OCI-LY7 (cell line): ENCODE measurements at regions not wholly inside any gene's neighbourhood (a gene's known extent, or its start where the extent isn't known, plus 50 kb on each side); places are given as distances from the start of the nearest gene placed in this dataset.

ENCODE experiments used
- BruUV-seq: library from RNA; stranded (reverse); fragments of 400-500 nt; replicated peaks from 2 replicates; lab custom pipeline; 2021; lab: Mats Ljungman, UMichigan
- CTCF ChIA-PET: fragments of 300-600 bp; sonication (Branson Sonifier 250); formaldehyde crosslinking; loops from one replicate; lab custom pipeline; 2022; ENCODE audit warnings: antibody characterized with exemption; ENCODE audit not compliant: unreplicated experiment; lab: Charles Lee
- POLR2A ChIA-PET: fragments of 300-600 bp; sonication (Branson Sonifier 250); formaldehyde crosslinking; loops from one replicate; lab custom pipeline; 2022; ENCODE audit warnings: antibody characterized with exemption; lab: Charles Lee
- DNase-seq: peaks from one replicate; pipeline ENCODE4 v3.0.0-alpha.2; 2015; ENCODE audit warnings: low spot score
- H2AFZ ChIP-seq: fragments of 200-600 bp; sonication (generic), shearing (Covaris generic); 2 replicates; pipeline ENCODE4 v1.6.1; 2014; ENCODE audit warnings: mild to moderate bottlenecking, antibody characterized with exemption, low read length, moderate library complexity
- H3K27ac ChIP-seq: fragments of 200-600 bp; sonication (generic); 2 replicates; pipeline ENCODE4 v1.5.1; 2014; ENCODE audit warnings: mixed run types, low read depth, mild to moderate bottlenecking, moderate library complexity, low read length, inconsistent platforms; ENCODE audit not compliant: poor library complexity, severe bottlenecking
- H3K36me3 ChIP-seq: fragments of 200-600 bp; sonication (generic); 2 replicates; pipeline ENCODE4 v1.6.1; 2014; ENCODE audit warnings: mild to moderate bottlenecking, antibody characterized with exemption, low read length, moderate library complexity, mixed read lengths; ENCODE audit not compliant: insufficient read depth
- H3K4me1 ChIP-seq: fragments of 200-600 bp; sonication (generic); 2 replicates; pipeline ENCODE4 v1.5.1; 2014; ENCODE audit warnings: mild to moderate bottlenecking, low read length; ENCODE audit not compliant: insufficient read depth, poor library complexity, severe bottlenecking
- H3K4me2 ChIP-seq: fragments of 200-600 bp; sonication (generic); 2 replicates; pipeline ENCODE4 v1.6.1; 2014; ENCODE audit warnings: mild to moderate bottlenecking, low read length
- H3K4me3 ChIP-seq: fragments of 200-600 bp; sonication (generic); 2 replicates; pipeline ENCODE4 v1.5.1; 2014; ENCODE audit warnings: mild to moderate bottlenecking, low read depth, low read length; ENCODE audit not compliant: poor library complexity, severe bottlenecking
- H3K79me2 ChIP-seq: fragments of 200-600 bp; sonication (generic); 2 replicates; pipeline ENCODE4 v1.6.1; 2016; ENCODE audit warnings: low read depth, mild to moderate bottlenecking, low read length, moderate library complexity, mixed read lengths; ENCODE audit not compliant: insufficient read depth
- H3K9me2 ChIP-seq: fragments of 200-600 bp; sonication (generic); 2 replicates; pipeline ENCODE4 v1.6.1; 2016; ENCODE audit warnings: mild to moderate bottlenecking, low read length, mixed read lengths; ENCODE audit not compliant: insufficient read depth
- H3K9me3 ChIP-seq: fragments of 200-600 bp; sonication (generic); 2 replicates; pipeline ENCODE4 v1.6.1; 2014; ENCODE audit warnings: mild to moderate bottlenecking, mixed run types, low read length, mixed read lengths
- H4K20me1 ChIP-seq: fragments of 200-600 bp; sonication (generic); 2 replicates; pipeline ENCODE4 v1.6.1; 2014; ENCODE audit warnings: mild to moderate bottlenecking, antibody characterized with exemption, low read length, moderate library complexity, mixed read lengths; ENCODE audit not compliant: insufficient read depth
- CTCF ChIP-seq: fragments of 200-600 bp; sonication (generic); conservative IDR thresholded peaks from 2 replicates; pipeline ENCODE4 v1.5.1; 2014; ENCODE audit warnings: mild to moderate bottlenecking, antibody characterized with exemption, low read length, moderate library complexity, mixed read lengths
- EZH2phosphoT487 ChIP-seq: fragments of 200-600 bp; sonication (generic); IDR thresholded peaks from 2 replicates; pipeline ENCODE4 v1.6.1; 2018; ENCODE audit warnings: low read depth, borderline replicate concordance, mild to moderate bottlenecking, mixed run types, antibody characterized with exemption, low read length, moderate library complexity, mixed read lengths
- intact Hi-C: fragments of 100-400 bp; cut with micrococcal nuclease; formaldehyde crosslinking; loops from one replicate; pipeline ENCODE4 v1.10.0; 2022; ENCODE audit not compliant: unreplicated experiment

DNA sequence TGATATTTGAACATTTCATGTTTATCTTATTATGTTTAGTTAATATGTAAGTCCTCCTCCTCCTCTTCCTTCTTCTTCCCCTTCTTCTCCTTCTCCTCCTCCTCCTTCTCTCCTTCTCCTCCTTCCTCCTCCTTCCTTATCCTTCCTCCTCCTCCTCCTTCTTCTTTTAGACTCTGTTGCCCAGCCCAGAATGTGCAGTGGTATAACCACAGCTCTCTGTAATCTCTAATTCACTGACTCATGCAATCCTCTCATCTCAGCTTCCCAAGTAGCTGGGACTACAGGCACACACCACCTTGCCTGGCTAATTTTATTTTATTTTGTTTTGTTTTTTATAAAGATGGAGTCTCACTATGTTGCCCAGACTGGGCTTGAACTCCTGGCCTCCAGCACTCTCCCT is 83.4 kb upstream of the ODAD2 start:
- Histone ChIP-seq H3K9me3 (no peaks in the 10 kb centered on the region), H3K4me2 (no peak overlapping the region), H3K36me3 (no peaks in the 10 kb centered on the region), H3K4me1 (no peaks in the 10 kb centered on the region), H3K9me2 (no peaks in the 10 kb centered on the region), H2AFZ (no peak overlapping the region), H4K20me1 (no peaks in the 10 kb centered on the region), H3K27ac (no peak overlapping the region), H3K79me2 (no peaks in the 10 kb centered on the region), H3K4me3 (no peak overlapping the region)
- TF ChIP-seq EZH2phosphoT487 (no peak), CTCF (no peak)
- intact Hi-C loops = no loop called here
- ChIA-PET POLR2A (interaction anchor here (0.7 kb wide), 1 partner anchor 1794 kb away, joined by 3 read pairs; no protein-coding TSS in a partner anchor), CTCF (no interaction called here)
- no TSS peak for BruUV-seq
- no peak for DNase-seq

- no TSS peak for BruUV-seq
- H3K27ac ChIP-seq = no peak overlapping the region
- no peaks in the 10 kb centered on the region for H3K4me1 ChIP-seq
- H3K4me2 ChIP-seq = no peak overlapping the region
- ChIA-PET POLR2A (interaction anchor here (1.0 to 1.1 kb wide), 2 partner anchors 10 to 12 kb away, joined by 3 to 5 read pairs; no protein-coding TSS in a partner anchor), CTCF (no interaction called here)
- no peak overlapping the region for H2AFZ ChIP-seq
- TF ChIP-seq CTCF = no peak
- TF ChIP-seq EZH2phosphoT487 = no peak
- H3K4me3 ChIP-seq = no peak overlapping the region
- no peaks in the 10 kb centered on the region for H3K9me3 ChIP-seq
- no peaks in the 10 kb centered on the region for H4K20me1 ChIP-seq
- no peaks in the 10 kb centered on the region for H3K9me2 ChIP-seq
- intact Hi-C loops = no loop called here
- DNase-seq = no peak
- no peaks in the 10 kb centered on the region for H3K79me2 ChIP-seq
- H3K36me3 ChIP-seq = peaks cover 5% of the 10 kb centered on the region; the same call in 1 of the 2 replicates
Observed at GRCh38 chr10:28077889-28078288, 79.0 kb upstream of the ODAD2 start.

DNA sequence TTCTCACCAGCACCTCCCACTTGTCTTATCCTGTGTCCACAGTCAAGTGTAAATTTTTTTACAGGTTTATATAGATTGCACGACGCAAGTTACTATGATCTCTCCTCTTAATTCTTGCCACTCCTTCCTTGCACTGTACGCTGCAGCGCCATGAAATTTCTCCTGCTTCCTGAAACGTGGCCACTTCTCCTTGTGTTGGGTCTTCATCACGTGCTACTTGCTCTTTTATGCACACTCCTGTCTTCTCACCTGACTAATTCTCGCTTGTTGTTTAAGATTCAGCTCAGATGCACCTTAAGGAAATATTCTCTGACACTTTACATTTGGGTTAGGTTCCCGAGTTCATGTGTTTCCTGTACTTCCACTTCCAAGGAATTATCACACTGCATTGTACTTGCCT is 76.5 kb upstream of the ODAD2 start:
- no peaks in the 10 kb centered on the region for H3K79me2 ChIP-seq
- H2AFZ ChIP-seq = no peak overlapping the region
- H3K4me3 ChIP-seq = no peak overlapping the region
- BruUV-seq = no TSS peak
- no peaks in the 10 kb centered on the region for H3K4me1 ChIP-seq
- H3K27ac ChIP-seq = no peak overlapping the region
- H3K36me3 ChIP-seq = peaks cover 5% of the 10 kb centered on the region; the same call in 1 of the 2 replicates
- H3K9me2 ChIP-seq = no peaks in the 10 kb centered on the region
- H3K9me3 ChIP-seq = no peaks in the 10 kb centered on the region
- H4K20me1 ChIP-seq = no peaks in the 10 kb centered on the region
- no peak for DNase-seq
- H3K4me2 ChIP-seq = no peak overlapping the region
- TF ChIP-seq EZH2phosphoT487 = no peak
- no peak for TF ChIP-seq CTCF
- intact Hi-C loops = no loop called here
- ChIA-PET CTCF (no interaction called here), POLR2A (no interaction called here)
